IMR-90 (cell line): ENCODE measurements at regions not wholly inside any gene's neighbourhood (a gene's known extent, or its start where the extent isn't known, plus 50 kb on each side); places are given as distances from the start of the nearest gene placed in this dataset.

Source experiments
- BHLHE40 ChIP-seq: fragments of 150-350 bp; IDR thresholded peaks from 2 replicates; pipeline ENCODE4 v1.6.1; 2016; ENCODE audit warnings: mild to moderate bottlenecking, low read depth, low read length
- CEBPB ChIP-seq: IDR thresholded peaks from 2 replicates; pipeline ENCODE4 v1.6.1; 2012; ENCODE audit warnings: low read depth, low read length, improper control_type of control experiment
- CHD1 ChIP-seq: IDR thresholded peaks from 2 replicates; pipeline ENCODE4 v1.6.1; 2012; ENCODE audit warnings: low read depth, low read length, improper control_type of control experiment
- MAZ ChIP-seq: IDR thresholded peaks from 2 replicates; pipeline ENCODE4 v1.6.1; 2012; ENCODE audit warnings: low read depth, mild to moderate bottlenecking, low read length, improper control_type of control experiment, moderate library complexity, borderline replicate concordance
- MXI1 ChIP-seq: IDR thresholded peaks from 2 replicates; pipeline ENCODE4 v1.6.1; 2012; ENCODE audit warnings: low read depth, mild to moderate bottlenecking, low read length, moderate library complexity, borderline replicate concordance
- NFE2L2 ChIP-seq: fragments of 150-350 bp; IDR thresholded peaks from 2 replicates; pipeline ENCODE4 v1.6.1; 2016; ENCODE audit warnings: low read depth, mild to moderate bottlenecking, low read length
- POLR2A ChIP-seq: IDR thresholded peaks from 2 replicates; pipeline ENCODE4 v1.6.1; 2012; ENCODE audit warnings: mild to moderate bottlenecking, low read depth, low read length
- RAD21 ChIP-seq: IDR thresholded peaks from 2 replicates; pipeline ENCODE4 v1.6.1; 2012; ENCODE audit warnings: low read length, improper control_type of control experiment
- RFX5 ChIP-seq: IDR thresholded peaks from 2 replicates; pipeline ENCODE4 v1.8.0; 2012; ENCODE audit warnings: low read depth, mild to moderate bottlenecking, low read length, moderate library complexity
- SMC3 ChIP-seq: fragments of 150-350 bp; IDR thresholded peaks from 2 replicates; pipeline ENCODE4 v1.6.1; 2016; ENCODE audit warnings: low read depth, mild to moderate bottlenecking, antibody characterized with exemption, low read length, moderate library complexity
- USF2 ChIP-seq: fragments of 150-350 bp; IDR thresholded peaks from 2 replicates; pipeline ENCODE4 v1.6.1; 2017; ENCODE audit warnings: mild to moderate bottlenecking, antibody characterized with exemption, low read length, low read depth
- TF ChIP-seq, protein P1 (sequence below): conservative IDR thresholded peaks from 2 replicates; pipeline ENCODE4 v1.5.1; 2012; ENCODE audit warnings: mild to moderate bottlenecking, low read depth, low read length, improper control_type of control experiment

- TF ChIP-seq RAD21 (no peak), CHD1 (no peak), POLR2A (no peak), CEBPB (no peak), RFX5 (no peak), NFE2L2 (no peak), SMC3 (no peak), BHLHE40 (no peak), USF2 (no peak), MXI1 (no peak), MAZ (no peak)
- TF ChIP-seq, protein P1, sequence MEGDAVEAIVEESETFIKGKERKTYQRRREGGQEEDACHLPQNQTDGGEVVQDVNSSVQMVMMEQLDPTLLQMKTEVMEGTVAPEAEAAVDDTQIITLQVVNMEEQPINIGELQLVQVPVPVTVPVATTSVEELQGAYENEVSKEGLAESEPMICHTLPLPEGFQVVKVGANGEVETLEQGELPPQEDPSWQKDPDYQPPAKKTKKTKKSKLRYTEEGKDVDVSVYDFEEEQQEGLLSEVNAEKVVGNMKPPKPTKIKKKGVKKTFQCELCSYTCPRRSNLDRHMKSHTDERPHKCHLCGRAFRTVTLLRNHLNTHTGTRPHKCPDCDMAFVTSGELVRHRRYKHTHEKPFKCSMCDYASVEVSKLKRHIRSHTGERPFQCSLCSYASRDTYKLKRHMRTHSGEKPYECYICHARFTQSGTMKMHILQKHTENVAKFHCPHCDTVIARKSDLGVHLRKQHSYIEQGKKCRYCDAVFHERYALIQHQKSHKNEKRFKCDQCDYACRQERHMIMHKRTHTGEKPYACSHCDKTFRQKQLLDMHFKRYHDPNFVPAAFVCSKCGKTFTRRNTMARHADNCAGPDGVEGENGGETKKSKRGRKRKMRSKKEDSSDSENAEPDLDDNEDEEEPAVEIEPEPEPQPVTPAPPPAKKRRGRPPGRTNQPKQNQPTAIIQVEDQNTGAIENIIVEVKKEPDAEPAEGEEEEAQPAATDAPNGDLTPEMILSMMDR, result no peak
Measured at GRCh38 chr14:80077262-80077661, 134.0 kb downstream of the DIO2 start.
